C1 segment of cervical spinal cord (tissue), 14 donors: ENCODE measurements at regions not wholly inside any gene's neighbourhood (a gene's known extent, or its start where the extent isn't known, plus 50 kb on each side); places are given as distances from the start of the nearest gene placed in this dataset.

Experiments used
- DNase-seq, 14 donors: peaks; one replicate each; lab custom pipeline; 2025; lab: John Stamatoyannopoulos, UW

- peak in 7 of 14 donors; percentile 1 to 27 (median 11) for DNase-seq
These were observed 156.2 kb downstream of the MELK start for GRCh38 chr9:36728651-36729520.

GRCh38 chr9:36729906-36730305, 157.2 kb downstream of the MELK start:
- DNase-seq = no peak

- DNase-seq = no peak
These were observed 157.7 kb downstream of the MELK start for GRCh38 chr9:36730414-36730813.

- DNase-seq = no peak
These were observed 158.6 kb downstream of the MELK start for GRCh38 chr9:36731068-36731956.

GRCh38 chr9:36734737-36735136, 162.0 kb downstream of the MELK start:
- DNase-seq = no peak

- no peak for DNase-seq
These were observed 164.0 kb downstream of the MELK start for GRCh38 chr9:36736648-36737047.

- DNase-seq = no peak
These were observed 165.8 kb downstream of the MELK start for GRCh38 chr9:36738318-36738976.

- no peak for DNase-seq
These were observed 166.8 kb downstream of the MELK start for GRCh38 chr9:36739373-36740116.

GRCh38 chr9:36742264-36742663, 169.6 kb downstream of the MELK start:
- DNase-seq = no peak

GRCh38 chr9:36744678-36745077, 172.0 kb downstream of the MELK start:
- DNase-seq = no peak

- DNase-seq = no peak
These were observed 173.3 kb downstream of the MELK start for GRCh38 chr9:36745977-36746376.

GRCh38 chr9:36746415-36746814, 173.7 kb downstream of the MELK start:
- DNase-seq = no peak

- DNase-seq = no peak
These were observed 175.7 kb downstream of the MELK start for GRCh38 chr9:36748322-36748899.

GRCh38 chr9:36749461-36749860, 176.8 kb downstream of the MELK start:
- no peak for DNase-seq

- DNase-seq = no peak
These were observed 177.9 kb downstream of the MELK start for GRCh38 chr9:36750630-36751029.

- no peak for DNase-seq
These were observed 182.3 kb downstream of the MELK start for GRCh38 chr9:36755019-36755418.

- no peak for DNase-seq
These were observed 186.4 kb downstream of the MELK start for GRCh38 chr9:36759141-36759540.

GRCh38 chr9:36759976-36760375, 187.3 kb downstream of the MELK start:
- DNase-seq = no peak

- no peak for DNase-seq
These were observed 188.1 kb downstream of the MELK start for GRCh38 chr9:36760667-36761420.

- no peak for DNase-seq
These were observed 190.3 kb downstream of the MELK start for GRCh38 chr9:36762958-36763357.
